Activated naive CD4-positive, alpha-beta T cell treated with Interleukin-2 at 50 U/mL for 16 hours (primary cell): ENCODE measurements at regions not wholly inside any gene's neighbourhood (a gene's known extent, or its start where the extent isn't known, plus 50 kb on each side); places are given as distances from the start of the nearest gene placed in this dataset.
"Not testable (repeated sequence)": the region's sequence is repeated elsewhere in the genome, so short reads cannot be mapped to it uniquely, and the experiment has no call there.

Experiments
- DNase-seq: peaks from one replicate; pipeline ENCODE4 v3.0.0-alpha.2; 2020

DNA sequence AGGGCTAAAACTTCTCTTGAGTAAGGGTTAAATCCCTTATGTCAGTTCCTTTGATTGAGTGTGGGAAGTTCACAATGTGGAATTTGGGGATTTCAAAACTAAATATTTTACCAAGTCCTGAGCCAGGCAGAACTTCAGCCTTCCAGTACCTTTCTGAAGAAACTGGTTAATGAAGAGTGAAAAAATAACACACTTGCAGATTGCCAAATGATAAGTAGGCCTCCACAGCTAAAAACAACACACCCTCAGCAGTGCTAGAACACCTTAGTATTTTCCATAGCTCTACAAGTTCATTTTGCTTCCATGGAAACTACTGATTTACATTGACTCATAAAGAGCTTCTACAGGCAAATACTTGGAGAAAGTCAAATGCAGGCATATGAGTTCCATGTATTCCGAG lies 326.8 kb downstream of the ZNF674 start:
- no peak for DNase-seq

DNA sequence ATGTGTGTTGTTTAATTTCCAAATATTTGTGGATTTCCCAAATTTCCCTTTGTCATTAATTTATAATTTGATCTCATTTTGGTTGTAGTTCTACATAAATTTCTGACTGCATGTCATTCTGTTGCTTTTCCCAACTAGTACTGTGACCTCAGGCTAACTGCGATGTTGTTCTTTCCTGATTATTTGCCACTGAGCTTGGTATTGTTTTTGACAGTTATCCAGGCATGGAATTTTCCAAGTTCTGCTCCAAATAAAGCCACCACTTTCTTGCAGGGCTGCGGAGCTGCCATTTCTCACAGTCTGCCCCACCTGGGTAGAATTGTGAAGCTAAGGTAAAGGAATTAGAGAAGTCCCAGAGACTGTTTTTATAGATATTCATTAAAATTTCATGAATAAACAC lies 328.8 kb downstream of the ZNF674 start:
- no peak for DNase-seq

DNA sequence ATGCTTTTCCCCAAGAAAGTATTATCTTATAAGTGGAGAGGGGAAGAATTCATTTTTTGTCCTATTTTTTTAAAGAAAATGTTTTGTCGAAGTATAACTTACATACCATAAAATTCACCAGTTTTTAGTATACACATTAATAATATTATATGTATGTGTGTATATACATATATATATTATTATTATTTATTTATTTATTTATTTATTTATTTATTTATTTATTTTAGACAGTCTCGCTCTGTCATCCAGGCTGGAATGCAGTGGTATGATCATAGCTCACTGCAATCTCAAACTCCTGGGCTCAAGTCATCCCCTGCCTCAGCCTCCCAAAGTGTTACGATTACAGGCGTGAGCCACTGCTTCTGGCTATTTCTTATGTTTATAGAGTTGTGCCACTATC lies 334.1 kb downstream of the ZNF674 start:
- DNase-seq = no peak

DNA sequence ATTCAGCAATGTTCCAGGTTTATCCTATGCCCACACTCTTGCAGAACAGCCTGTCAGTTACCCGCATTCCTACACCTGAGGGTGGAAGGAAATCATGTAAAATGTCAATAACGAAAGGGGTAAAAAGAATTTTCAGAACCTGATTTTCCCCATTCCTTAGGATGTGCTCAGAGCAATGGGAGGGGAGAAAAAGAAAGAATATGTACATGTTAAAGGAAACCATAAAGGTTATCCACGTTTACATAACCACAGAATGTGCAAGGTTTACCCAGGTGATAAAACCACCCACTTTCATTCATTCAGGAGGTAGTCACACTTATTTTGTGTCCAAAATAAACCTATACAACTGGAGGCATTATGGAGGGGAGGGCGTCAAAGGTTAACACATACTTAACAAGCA lies 335.5 kb downstream of the ZNF674 start:
- DNase-seq = no peak

DNA sequence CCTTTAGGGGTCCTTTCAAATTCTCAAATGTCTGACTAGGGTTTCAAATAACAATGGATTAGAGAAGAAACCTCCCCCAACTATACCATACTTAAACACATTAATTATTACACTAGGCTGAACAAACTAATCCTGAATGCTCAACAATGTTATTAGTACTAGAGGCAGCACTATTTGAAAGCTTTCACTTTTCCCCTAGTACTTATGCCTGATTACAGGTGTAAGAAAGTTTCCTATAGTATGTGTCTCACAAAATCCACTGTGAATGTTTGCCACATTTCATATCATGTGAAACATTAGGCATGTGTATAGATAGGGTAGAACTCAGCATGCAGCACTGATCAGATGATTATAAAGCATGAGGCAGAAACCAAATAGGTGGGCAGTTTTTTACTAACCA lies 336.2 kb downstream of the ZNF674 start:
- no peak for DNase-seq

DNA sequence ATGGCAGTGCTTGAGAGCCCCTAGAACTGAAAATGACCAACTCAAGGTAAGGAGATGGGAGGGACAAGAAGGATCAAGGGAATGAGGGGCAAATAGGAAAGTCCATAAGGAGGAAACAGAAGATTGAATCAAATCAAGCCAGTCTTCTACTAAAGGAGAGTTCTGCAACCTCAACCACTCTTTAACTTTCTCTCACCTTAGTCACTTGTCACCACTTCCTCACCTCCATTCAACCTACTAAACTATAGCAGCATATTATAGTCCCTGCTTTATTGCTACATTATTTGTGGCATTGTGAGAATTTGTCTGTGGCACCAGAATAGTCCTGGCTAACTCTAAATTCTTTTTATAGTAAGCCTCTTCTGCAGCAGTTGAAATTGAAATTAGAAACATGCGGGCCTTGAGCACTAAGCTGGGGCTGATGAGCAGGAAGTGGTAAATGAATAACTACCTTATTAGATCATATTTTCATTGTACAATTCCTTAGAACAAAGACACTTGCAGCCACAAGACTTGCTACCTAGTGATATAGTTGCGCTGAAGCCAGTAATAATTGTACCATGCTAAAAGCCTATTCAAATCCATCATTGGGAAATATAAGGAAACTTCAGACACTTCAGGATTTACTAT lies 336.9 kb downstream of the ZNF674 start:
- no peak for DNase-seq

DNA sequence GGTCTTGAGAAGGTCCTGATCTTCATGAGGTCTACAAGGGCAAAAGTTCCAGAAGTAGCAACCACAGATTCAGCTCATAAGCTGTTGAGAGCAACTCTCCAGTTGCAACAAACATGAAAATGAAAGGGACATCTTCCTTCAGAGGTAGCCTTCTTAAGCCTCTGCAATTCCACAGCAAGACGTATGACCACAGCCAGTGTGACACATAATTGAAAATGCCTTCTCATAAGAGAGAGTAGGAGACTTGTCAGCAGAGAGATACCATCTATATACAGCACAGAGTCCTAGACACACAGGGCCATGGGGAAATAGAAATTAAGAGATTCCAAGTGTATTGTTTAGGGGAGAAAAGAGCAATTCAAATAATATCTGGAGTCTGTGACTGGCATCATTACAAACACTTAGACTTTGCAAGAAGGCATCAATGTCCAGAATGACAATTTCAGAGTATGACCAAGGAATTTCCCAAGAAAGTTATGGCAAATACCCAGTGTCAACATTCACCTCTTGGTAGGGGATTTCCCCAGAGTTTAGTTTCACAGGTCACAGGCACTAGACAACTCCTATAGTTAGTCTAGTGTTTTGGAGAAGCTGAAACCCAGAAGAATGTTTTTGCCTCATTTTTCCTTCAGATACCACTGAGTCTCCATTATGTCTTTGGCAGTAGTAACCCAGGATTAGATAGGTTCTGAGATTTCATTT lies 340.3 kb downstream of the ZNF674 start:
- no peak for DNase-seq

DNA sequence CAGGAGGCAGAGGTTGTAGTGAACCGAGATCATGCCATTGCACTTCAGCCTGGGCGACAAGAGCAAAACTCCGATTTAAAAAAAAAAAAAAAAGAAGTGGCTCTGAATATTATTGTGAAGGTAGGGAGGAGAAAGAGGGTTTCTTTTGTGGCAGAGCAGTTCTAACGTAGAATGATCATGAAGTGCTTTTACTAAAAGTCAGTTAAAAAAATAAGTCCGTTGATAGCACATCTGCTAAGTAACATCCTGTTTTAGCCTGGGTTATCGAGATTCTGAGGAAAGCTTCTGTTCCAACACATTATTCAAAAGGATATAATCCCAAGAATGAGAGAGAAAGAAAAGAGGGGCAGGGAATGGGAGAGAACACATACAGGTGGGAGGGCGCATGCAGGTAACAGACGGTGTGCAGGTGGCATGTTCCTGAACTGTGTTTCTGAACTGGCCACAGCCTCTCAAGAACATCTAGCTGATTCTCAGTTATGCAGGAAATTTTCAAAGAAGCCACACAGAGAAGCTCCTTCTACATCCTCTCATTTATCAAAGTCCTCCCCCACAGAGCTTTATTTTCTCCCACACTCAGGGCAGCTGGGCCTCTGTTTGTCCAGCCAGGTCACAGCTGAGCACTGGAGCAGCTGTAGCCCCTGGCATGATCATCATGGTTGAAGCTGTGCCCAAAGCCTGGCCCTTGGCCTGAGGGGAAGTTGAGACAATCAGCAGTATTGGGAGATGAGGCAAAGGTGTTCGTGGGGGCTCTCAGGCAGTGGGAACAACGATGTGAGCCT lies 342.3 kb downstream of the ZNF674 start:
- DNase-seq = no peak

DNA sequence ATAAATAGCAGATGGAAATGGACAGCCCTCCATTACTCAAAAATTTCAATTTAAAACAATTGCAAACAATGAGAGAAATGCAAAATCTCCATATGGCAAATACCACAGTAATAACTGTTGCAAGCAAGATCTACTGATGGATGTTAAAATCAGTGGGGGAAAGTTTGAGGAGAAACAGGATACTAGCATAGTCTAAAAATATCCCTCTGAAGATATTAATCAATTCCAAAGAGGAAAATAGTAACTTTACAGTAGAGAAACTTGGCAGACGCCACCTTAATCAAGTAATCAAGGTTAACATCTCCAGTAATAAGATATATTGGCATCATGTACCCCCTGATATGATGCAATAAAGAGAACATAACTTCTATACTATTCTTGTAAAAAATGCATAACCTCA lies 344.8 kb downstream of the ZNF674 start:
- DNase-seq = no peak

DNA sequence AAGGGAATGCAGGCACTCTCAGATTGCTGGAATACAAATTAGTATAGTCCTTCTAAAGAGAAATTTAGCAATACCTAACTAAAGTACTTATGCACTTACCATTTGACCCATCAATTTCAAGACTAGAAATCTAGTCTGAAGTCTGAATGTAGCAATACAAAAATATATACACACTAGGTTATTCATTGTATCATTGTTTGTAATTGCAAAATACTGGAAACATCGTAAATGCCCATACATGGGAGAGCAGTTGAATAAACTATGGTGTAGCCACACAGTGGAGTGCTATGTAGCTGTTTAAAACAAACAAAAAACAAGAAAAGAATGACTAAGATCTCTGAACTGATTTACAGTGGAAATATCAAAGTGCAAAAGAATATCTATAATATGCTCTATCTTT lies 346.4 kb downstream of the ZNF674 start:
- DNase-seq = no peak

DNA sequence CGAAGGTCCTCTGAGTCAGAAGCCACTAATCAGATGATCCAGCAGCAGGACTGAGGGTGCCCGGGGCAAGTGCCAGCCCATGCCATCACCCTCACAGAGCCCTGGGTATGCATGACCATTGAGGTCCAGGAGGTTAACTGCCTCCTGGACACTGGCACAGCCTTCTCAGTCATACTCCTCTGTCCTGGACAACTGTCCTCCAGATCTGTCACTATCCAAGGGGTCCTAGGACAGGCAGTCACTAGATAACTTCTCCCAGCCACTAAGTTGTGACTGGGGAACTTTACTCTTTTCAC lies 358.5 kb downstream of the ZNF674 start:
- not testable (repeated sequence) for DNase-seq

DNA sequence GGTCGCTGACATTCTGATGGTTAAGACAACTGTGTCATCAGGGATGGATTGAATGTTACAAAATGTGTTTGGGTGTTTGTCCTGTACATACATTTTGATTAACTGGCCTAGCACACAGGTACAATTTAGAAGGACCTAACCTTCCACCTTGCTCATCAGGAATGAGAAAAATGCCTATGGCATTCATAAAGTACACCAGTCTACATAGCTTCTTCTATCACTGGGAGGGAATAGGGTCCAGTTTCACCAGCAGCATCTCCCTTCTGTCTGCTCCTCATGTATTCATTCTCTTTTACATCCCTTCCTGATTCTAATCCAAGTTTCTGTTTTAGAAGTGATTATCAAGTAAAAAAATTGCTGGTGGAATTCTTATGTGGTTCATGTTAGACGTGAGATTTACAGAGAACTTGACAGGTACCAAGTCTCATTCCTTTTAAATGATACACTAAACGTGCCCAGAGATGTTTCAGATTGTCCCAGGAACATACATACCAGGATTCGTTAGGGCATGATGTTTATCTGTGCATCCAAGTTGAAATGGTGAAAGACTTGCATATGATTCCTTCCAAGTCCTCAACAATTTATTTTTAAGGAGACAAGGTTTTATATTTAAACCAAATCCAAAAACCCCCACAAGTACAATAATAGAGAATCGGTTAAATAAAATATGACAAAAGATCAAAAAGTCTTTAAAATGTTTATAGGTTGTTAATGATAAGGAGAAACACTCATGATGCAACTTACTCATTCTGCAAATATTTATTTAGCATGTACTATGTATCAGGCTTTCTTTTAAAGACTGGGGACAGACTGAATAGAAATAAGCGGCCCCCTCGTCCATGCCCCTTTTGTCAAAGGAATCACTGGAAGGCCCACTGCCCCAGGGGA lies 359.1 kb downstream of the ZNF674 start:
- no peak for DNase-seq

DNA sequence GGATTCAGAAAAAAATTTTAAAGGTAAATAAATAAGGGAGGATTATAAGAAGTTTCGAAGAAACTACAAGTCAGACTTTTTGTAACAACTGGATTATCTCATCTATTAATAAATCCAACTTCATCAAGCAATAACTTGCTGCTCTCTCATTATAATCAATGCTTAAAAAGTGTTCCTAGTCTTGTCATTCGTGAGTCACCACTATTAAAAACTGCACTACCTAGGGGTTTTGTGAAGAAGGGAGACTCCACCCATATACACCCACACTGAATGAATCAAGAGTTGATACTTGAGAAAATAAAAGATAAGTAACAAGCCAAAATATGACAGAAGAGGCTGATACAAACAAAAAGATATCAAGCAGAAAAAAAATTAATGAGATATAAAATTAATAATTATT lies 360.5 kb downstream of the ZNF674 start:
- no peak for DNase-seq

DNA sequence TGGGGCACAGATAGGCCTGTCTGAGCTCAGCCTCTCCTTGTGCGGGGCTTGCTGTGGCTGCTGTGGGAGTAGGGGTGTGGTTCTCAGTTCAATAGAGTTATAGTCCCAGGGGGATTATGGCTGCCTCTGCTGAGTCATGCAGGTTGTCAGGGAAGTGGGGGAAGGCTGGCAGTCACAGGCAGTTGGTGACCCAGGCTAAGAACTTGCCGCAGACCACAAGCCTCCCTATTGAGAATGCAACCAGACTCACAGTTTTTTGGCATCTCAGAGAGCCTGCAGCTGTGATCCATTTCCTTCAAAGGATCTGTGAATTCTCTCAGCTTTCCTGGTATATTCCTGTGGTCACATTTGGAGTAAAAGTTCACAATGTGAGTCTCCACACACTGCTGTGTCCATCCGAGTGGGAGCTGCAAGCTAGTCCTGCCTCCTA lies 364.9 kb downstream of the ZNF674 start:
- DNase-seq = no peak

DNA sequence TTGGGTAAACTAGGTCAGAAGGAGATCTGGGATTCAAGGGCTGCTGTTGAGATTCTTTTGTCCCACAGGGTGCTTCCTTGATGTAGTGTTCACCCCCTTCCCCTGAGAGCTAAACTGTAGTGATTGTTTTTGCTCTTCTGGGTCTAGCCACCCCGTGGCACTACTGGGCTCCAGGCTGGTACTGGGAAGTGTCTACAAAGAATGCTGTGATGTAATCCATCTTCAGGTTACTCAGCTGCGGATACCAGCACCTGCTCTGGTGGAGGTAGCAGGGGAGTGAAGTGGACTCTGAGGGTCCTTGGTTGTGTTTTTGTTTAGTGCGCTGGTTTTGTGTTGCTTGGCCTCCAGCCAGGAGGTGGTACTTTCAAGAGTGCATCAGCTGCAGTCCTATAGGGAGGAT lies 365.5 kb downstream of the ZNF674 start:
- no peak for DNase-seq

DNA sequence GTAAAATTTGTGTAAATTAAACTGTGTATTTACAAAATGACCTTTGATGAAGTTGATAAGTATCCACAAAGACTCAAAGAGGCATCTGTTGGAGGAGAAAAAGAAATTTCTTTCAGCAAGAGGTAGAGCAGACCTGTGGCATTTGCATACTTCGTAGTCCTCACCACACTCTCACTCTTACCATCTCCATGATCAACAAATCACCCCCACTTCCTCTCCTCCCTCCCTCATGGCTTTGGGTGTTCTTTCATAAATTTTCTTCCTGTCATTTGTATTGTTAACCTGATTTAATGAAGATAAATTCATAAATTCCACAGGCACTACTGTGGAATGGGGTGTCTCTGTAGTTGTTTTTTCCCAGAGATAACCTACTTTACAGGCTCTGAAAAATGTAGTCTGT lies 366.5 kb downstream of the ZNF674 start:
- no peak for DNase-seq

DNA sequence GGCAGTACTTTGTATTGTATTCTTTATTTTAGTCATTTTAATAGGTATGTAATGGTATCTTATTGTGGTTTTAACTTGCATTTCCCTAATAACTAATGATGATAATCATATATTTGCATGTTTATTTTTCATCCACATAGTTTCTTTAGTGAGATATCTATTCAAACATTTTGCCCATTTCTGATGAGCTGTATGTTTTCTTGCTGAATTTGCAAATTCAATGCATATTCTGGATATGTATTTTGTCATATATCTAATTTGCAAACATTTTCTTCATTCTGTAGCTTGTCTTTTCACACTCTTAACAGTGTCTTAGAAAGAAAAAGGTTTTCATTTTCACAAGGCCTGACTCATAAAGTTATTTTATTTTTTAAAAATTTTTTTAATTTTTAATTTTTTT lies 372.1 kb downstream of the ZNF674 start:
- DNase-seq = no peak

DNA sequence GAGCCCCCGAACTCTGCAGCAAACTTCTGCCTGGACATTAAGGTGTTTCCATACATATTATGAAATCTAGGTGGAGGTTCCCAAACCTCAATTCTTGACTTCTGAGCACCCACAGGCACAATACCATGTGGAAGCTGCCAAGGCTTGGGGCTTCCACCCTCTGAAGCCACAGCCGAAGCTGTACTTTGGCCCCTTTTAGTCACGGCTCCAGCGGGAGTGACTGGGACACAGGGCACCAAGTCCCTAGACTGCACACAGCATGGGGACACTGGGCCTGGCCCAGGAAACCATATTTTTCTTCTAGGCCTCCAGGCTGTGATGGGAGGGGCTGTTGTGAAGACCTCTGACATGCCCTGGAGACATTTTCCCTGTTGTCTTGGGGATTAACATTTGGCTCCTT lies 373.8 kb downstream of the ZNF674 start:
- not testable (repeated sequence) for DNase-seq

DNA sequence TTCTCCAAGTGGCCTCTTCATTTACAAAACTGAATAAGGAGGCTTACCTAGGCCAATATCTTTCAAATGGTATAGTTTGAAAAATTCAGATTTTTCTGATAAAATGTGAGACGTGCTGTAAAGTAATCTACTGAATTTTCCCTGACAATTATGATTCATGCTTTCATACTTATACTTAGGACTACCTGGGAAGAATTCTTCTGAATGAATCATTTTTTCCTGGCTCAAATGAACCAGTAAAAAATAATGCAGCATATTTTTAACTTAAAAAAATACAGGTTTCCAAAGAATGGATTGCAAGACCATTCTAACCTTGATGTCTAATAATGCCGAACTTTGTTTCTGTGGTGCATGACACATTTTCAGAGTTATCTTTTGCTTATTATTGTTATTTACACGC lies 375.4 kb downstream of the ZNF674 start:
- no peak for DNase-seq

DNA sequence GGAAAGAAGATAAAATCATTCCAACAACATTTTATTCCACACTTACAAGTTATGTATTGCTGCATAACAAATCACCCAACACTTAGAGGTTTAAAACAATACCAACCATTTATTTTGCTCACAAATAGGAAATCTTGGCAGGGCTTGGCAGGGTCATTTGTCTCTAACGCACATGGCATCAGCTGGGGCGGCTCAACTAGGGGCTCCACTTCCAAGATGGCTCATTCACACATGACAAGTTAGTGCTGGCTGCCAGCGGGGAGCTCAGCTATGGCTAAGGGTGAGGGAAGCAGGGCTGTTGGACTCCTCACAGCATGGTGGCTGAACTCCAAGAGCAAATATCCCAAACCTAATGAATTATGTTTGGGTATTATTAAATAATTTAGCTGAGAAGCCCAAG lies 377.0 kb downstream of the ZNF674 start:
- DNase-seq = no peak

DNA sequence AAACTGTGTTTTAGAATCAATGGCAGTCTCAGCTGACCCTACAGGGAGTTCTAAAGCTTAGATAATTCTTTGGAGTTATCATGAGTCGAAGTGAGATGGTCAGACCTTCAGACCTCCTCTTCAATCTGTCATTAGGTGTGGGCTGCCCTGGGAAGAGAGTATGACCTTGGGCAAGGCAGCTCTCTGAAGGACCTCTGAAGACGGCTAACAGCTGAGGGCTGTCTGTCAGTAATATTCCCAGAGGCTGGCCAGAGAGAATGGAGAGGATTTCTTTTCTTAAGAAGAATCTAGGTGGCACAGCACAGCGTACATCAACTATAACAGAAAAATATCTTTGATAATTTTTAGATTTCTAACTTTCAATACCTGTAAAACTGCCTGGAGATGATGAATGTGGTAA lies 379.4 kb downstream of the ZNF674 start:
- DNase-seq = no peak

DNA sequence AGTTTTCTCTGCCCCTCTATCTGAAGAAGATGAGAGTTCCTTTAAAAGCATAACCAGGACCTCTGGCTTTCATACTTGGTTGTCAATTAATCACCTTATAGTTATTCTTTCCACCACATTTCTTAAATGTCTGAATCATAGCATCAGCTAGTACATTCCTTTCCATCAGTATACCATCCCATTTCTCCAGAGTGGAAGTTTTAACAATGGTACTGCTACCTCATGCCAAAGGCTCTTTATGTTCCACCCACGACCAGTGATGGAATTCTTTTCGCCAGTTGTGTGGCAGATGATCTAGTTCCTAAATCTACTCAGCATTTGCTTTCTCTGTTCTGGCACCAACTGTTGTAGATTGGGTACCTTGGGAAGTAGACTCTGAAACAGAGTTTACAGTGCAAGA lies 379.8 kb downstream of the ZNF674 start:
- DNase-seq = no peak

DNA sequence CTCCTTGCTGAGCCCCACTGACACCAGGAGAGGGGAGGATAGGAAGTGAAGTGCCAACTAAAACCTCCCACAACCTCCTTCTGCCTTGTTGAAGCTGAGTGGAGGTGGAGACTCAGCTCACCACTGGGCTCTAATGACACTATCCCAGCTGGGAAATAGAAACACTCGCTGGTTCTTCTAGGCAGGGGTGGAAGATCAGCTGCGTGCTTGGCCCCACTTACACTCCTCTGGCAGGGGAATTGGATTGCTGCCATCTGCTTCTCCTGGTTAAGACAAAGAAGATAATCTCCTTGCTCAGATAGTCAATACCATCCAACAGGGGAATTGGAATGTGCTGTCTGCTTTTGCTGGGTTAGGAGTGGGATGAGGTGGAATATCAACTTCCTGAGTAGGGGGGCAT lies 392.5 kb downstream of the ZNF674 start:
- no peak for DNase-seq
